ENCODE measurements at regions not wholly inside any gene's neighbourhood (a gene's known extent, or its start where the extent isn't known, plus 50 kb on each side); places are given as distances from the start of the nearest gene placed in this dataset.

- no peak for TF ChIP-seq RAD21 (conservative IDR thresholded peaks at IDR 0.05)
- no peak for TF ChIP-seq CTCF (IDR thresholded peaks at IDR 0.05; ENCODE audit: poor library complexity, severe bottlenecking)
These were observed 126.7 kb upstream of the ERG start for GRCh38 chr21:38625000-38625399.

All from neural cell (in vitro differentiated cells).